GM21360 (cell line): ENCODE measurements at regions not wholly inside any gene's neighbourhood (a gene's known extent, or its start where the extent isn't known, plus 50 kb on each side); places are given as distances from the start of the nearest gene placed in this dataset.
"Not testable (repeated sequence)": the region's sequence is repeated elsewhere in the genome, so short reads cannot be mapped to it uniquely, and the experiment has no call there.

ENCODE experiments used
- ATAC-seq: cut with Tn5 transposase; IDR thresholded peaks from one replicate; pipeline ENCODE4 v1.9.1; 2021; ENCODE audit warnings: mild to moderate bottlenecking, moderate library complexity; ENCODE audit not compliant: unreplicated experiment

- not testable (repeated sequence) for ATAC-seq
Observed at GRCh38 chr17:15858082-15858481, 86.8 kb upstream of the ADORA2B start.

GRCh38 chr17:15860774-15861173 is 84.2 kb upstream of the ADORA2B start:
- ATAC-seq = not testable (repeated sequence)

- ATAC-seq = not testable (repeated sequence)
Observed at GRCh38 chr17:15864061-15864460, 80.9 kb upstream of the ADORA2B start.

GRCh38 chr17:15864472-15864871 is 80.5 kb upstream of the ADORA2B start:
- ATAC-seq = not testable (repeated sequence)

GRCh38 chr17:15866015-15866414 is 78.9 kb upstream of the ADORA2B start:
- ATAC-seq = not testable (repeated sequence)

- ATAC-seq = not testable (repeated sequence)
Observed at GRCh38 chr17:15867331-15867730, 77.6 kb upstream of the ADORA2B start.

- not testable (repeated sequence) for ATAC-seq
Observed at GRCh38 chr17:15869868-15870267, 75.1 kb upstream of the ADORA2B start.

GRCh38 chr17:15872677-15873076 is 72.3 kb upstream of the ADORA2B start:
- not testable (repeated sequence) for ATAC-seq

GRCh38 chr17:15877882-15878500 is 66.9 kb upstream of the ADORA2B start:
- ATAC-seq = not testable (repeated sequence)

- no peak for ATAC-seq
Observed at GRCh38 chr17:15882058-15882720, 62.7 kb upstream of the ADORA2B start.

- ATAC-seq = no peak
Observed at GRCh38 chr17:15882777-15883176, 62.2 kb upstream of the ADORA2B start.

- ATAC-seq = no peak
Observed at GRCh38 chr17:15883617-15884111, 61.3 kb upstream of the ADORA2B start.

GRCh38 chr17:15884731-15885130 is 60.2 kb upstream of the ADORA2B start:
- ATAC-seq = no peak

GRCh38 chr17:15885770-15886169 is 59.2 kb upstream of the ADORA2B start:
- no peak for ATAC-seq

- no peak for ATAC-seq
Observed at GRCh38 chr17:15886221-15886620, 58.7 kb upstream of the ADORA2B start.

GRCh38 chr17:15886804-15887203 is 58.1 kb upstream of the ADORA2B start:
- ATAC-seq = no peak

GRCh38 chr17:15888436-15888835 is 56.5 kb upstream of the ADORA2B start:
- no peak for ATAC-seq

- no peak for ATAC-seq
Observed at GRCh38 chr17:15890279-15890892, 54.5 kb upstream of the ADORA2B start.

- ATAC-seq = no peak
Observed at GRCh38 chr17:15891318-15891717, 53.6 kb upstream of the ADORA2B start.

- no peak for ATAC-seq
Observed at GRCh38 chr17:15892244-15892643, 52.7 kb upstream of the ADORA2B start.

GRCh38 chr17:15892731-15893657 is 51.9 kb upstream of the ADORA2B start:
- ATAC-seq = no peak
